ACHN (cell line): ENCODE measurements at regions not wholly inside any gene's neighbourhood (a gene's known extent, or its start where the extent isn't known, plus 50 kb on each side); places are given as distances from the start of the nearest gene placed in this dataset.
"Not testable (repeated sequence)": the region's sequence is repeated elsewhere in the genome, so short reads cannot be mapped to it uniquely, and the experiment has no call there.

Experiments
- DNase-seq: peaks from one replicate; pipeline ENCODE4 v3.0.0-alpha.2; 2015
- in situ Hi-C: cut with HindIII; loops from 2 replicates; pipeline ENCODE4 v1.10.0; 2017; ENCODE audit warnings: low sequenced_read_pairs, low pct_ligation_motif_present, low pct_unique_long_range_greater_than_20kb

DNA sequence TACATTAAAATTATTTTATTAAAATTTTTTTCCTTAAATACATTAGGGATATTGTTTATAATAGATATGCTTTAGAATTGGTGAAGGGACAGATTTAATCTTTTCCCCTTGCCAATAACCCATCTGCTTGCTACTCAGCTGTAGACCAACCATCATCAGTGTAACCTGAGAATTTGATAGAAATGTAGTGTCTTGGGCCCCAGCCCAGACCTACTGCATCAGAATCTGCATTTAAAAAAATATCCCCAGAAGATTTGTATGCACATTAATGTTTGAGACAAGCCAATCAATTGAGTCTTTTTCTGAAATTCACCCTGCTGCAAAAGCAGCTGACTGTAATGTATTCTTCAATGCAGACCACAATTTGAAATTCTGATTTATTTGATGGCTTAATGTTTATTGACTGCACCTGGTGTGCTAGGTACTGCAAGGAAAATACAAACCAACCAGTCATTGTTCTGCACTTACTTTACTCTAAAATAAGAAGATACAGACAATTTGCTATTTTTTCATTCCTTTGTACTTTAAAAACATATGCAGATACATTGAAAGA is 190.7 kb upstream of the SGO1 start:
- no peak for DNase-seq
- in situ Hi-C loops: no loop called here

DNA sequence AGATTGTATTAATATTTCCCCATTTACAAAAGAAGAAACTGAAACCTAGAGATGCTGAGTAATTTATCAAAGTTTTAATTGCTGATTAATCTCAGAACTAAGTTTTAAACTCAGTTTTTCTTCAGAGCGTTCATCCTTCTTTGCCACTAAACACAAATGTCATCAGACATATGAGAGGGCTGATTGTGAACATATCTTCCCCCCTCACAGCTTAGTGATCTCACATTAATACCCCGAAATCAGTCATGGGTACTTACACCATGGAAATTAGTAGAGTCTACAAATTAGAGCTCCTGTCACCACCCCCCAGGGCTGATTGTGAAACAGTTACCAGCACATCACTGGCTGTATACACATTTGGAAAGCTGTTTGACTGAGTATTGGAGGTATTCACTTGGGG is 189.3 kb upstream of the SGO1 start:
- no peak for DNase-seq
- in situ Hi-C loops: no loop called here

DNA sequence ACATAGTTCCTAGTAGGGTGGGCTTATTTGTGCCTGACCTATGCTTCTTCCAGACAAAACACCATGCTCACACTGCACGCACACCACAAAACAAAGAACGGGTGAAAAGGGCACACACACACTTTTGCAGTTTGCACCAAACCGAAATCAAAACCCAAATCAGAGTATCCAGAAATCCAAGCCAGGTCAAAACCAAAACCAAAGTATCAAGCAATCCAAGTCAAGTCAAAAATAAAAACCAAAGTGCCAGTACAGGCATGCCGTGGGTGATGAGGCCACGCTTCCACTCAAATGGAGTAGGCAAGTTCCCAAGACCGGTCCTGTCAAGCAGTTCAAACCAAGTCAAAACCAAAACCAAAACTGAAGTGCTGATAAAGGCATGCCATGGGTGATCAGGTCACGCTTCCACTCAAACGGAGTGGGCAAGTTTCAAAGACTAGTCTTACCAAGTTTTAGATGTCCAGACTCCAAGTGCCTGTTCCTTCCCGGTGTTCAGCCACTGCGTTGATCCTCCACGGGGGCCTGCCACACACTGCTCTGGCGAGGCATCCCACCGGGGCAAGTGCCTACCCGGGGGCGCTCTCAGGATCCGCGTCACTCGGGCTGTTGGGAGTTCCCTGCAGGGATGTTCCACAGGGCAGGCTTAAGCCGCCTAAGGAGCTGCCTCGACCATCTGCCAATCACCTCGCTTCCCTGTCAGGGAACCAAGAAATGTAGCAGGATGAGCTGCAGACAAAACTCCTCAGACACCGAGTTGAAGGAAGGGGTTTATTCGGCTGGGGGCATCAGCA is 184.5 kb upstream of the SGO1 start:
- in situ Hi-C loops, DNase-seq: not testable (repeated sequence)

- no peak for DNase-seq
- in situ Hi-C loops: no loop called here
Measured at GRCh38 chr3:20361000-20361399, 175.0 kb upstream of the SGO1 start.

GRCh38 chr3:20353286-20353685 is 167.3 kb upstream of the SGO1 start:
- DNase-seq: no peak
- in situ Hi-C loops: no loop called here

- in situ Hi-C loops: no loop called here
- no peak for DNase-seq
Measured at GRCh38 chr3:20352546-20353179, 166.7 kb upstream of the SGO1 start.

DNA sequence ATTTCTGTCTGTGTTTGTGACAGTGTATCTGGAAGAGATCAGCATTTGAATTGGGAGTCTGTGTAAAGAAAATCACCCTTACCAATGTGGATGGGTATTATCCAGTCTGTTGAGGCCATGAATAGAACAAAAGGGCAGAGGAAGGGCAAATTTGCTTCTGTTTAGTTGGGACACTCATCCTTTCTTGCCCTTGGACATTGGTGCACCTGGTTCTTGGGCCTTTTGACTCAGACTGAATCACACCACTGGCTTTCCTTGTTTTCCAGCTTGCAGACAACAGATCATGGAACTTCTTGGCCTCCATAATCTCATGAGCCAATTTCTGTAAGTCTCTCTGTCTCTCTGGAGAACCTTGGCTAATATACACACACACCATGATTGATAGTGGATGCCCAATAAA is 164.4 kb upstream of the SGO1 start:
- in situ Hi-C loops: no loop called here

GRCh38 chr3:20346916-20347315 is 160.9 kb upstream of the SGO1 start:
- DNase-seq: no peak
- in situ Hi-C loops: no loop called here

More for the DNA sequence above, 164.4 kb upstream of the SGO1 start:
- no peak for DNase-seq

DNA sequence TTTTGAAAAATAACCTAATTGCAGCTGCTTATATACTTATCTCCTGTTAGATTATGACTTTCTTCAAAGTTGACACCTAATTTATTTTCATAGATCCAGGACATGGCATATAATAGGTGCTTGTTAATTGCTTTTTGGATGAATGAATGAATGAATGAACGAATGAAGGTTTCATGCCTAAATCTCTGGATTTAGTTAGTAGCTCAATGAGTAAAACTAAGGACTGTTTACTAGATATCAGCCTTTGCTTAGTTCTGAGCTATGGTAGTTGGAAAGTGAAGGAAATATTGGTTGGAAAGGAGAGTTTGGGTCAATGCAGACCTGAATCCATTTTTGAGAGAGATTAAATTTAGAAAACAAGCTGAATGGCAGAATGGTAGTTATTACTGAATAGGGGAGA is 160.4 kb upstream of the SGO1 start:
- in situ Hi-C loops: no loop called here
- no peak for DNase-seq

DNA sequence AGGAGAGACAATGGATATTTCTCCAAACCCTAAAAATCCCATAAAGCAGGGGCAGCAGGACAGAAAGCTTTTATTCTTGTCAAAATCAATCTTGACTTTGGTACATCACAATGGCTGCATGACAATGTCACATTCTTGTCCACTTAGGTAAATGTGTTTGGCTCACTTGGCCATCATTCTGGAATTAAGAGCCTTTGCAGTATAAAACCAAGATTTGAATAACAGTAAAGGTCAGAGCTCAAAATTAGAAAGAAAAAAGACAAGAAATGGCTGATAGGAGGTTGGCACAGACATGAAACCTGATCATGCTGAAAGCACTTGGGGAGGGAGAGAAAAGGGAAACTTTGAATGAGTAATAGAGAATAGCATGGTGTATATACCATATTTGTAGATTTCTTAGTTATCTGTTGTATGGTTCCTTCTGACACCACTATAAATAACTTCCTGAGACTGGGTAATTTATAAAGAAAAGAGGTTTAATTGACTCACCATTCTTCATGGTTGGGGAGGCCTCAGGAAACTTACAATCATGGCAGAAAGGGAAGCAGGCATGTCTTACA is 158.5 kb upstream of the SGO1 start:
- DNase-seq: no peak
- in situ Hi-C loops: no loop called here

GRCh38 chr3:20343790-20344189 is 157.8 kb upstream of the SGO1 start:
- in situ Hi-C loops: no loop called here
- no peak for DNase-seq

DNA sequence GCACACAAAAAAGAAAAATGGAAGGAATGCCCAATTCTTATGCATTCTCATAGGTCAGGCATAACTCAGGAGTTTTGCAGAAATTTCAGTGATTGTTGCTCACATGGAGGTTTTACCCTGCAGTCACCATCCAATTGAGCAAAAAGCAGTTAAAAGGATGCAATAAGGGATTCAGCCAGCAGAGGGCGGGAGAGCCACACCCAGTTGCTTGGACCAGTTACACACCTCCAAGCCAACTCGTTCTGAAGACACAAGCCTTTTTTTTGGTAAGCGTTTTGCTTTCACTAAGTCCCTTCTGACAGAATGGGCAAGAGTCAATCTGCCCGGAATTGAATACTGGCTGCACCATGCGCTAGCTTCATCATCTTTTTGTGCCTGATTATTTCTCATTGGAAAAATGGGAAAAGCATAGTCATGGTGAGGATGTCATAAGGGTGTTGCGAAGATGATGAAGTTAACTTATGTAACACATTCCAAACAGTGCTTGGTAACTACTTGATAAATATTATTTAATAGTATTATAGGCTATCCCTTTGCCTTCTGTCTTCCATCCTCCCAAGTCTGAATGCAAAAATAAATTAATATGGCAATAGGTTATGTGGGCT is 154.4 kb upstream of the SGO1 start:
- in situ Hi-C loops: no loop called here
- DNase-seq: peak; percentile 59

- no peak for DNase-seq
- in situ Hi-C loops: no loop called here
Measured at GRCh38 chr3:20336572-20336971, 150.6 kb upstream of the SGO1 start.

GRCh38 chr3:20334842-20335241 is 148.8 kb upstream of the SGO1 start:
- in situ Hi-C loops: no loop called here
- DNase-seq: no peak

- in situ Hi-C loops: no loop called here
- DNase-seq: no peak
Measured at GRCh38 chr3:20327889-20328288, 141.9 kb upstream of the SGO1 start.

- in situ Hi-C loops: no loop called here
- no peak for DNase-seq
Measured at GRCh38 chr3:20326541-20326940, 140.5 kb upstream of the SGO1 start.

DNA sequence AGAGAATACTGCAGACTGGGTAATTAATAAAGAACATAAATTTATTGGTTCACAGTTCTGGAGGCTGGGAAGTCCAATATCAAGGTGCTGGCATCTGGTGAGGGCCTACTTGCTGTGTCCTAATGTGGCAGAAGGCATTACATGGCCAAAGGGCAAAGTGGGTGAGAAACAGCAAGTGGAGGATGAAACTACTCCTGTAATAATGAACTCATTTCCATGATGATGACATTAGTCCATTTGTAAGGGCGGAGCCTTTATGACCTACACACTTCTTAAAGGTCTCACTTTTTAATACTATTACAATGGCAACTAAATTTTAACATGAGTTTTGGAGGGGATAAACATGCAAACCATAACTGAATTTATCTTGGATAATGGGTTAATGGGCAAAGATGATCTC is 139.6 kb upstream of the SGO1 start:
- in situ Hi-C loops: no loop called here
- DNase-seq: no peak

DNA sequence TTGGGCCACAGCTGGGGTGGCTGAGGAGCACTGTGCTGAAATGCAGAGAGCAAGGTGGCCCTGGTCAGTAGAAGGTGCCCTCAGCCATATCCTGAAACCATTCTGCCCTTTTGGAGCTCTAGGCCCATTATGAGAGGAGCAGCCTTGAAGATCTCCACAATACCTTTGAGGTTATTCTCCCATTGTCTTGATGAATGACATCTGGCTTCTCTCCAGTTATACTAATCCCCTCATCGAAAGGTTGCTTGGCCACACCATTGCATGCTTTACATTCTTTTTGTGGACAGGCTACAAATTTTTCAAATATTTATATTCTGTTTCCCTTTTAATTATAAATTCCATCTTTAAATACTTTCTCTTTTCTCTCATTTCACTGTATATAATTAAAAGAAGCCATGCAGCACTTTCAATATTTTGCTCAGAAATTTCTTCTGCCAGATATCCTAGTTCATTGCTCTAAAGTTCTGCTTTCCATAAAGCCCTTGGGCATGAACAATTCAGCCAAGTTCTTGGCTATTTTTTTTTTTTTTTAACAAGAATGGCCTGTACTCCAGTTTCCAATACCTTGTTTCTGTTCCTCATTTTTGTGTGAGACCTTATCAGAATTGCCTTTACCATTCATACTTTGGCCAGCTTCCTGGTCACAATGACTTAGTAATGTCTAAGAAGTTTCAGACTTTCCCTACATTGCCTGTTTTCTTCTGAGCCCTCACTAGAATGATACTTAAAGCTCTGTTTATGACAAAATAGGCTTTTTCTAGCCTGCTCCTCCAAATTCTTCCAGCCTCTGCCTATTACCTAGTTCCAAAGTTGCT is 138.9 kb upstream of the SGO1 start:
- in situ Hi-C loops: no loop called here
- DNase-seq: no peak
